GM12878 (cell line): ENCODE measurements at regions not wholly inside any gene's neighbourhood (a gene's known extent, or its start where the extent isn't known, plus 50 kb on each side); places are given as distances from the start of the nearest gene placed in this dataset.

Experiments used
- ATAC-seq: fragments of 200-7000 bp; cut with Tn5 transposase; 3 replicates; pipeline ENCODE4 v1.9.1; 2020; ENCODE audit warnings: mild to moderate bottlenecking, moderate library complexity
- BruUV-seq: library from RNA; stranded (reverse); fragments of 400-500 nt; replicated peaks from 2 replicates; lab custom pipeline; 2021; lab: Mats Ljungman, UMichigan
- CTCF ChIA-PET: fragments of 300-600 bp; sonication (Branson Sonifier 250); formaldehyde crosslinking; extraction: SDS; loops from one replicate; lab custom pipeline; 2021; ENCODE audit warnings: inconsistent platforms; lab: Yijun Ruan, JAX
- POLR2A ChIA-PET: fragments of 350-600 bp; formaldehyde crosslinking; extraction: SDS; loops from one replicate; lab custom pipeline; 2021; ENCODE audit warnings: inconsistent platforms; lab: Charles Lee
- RAD21 ChIA-PET: fragments of 300-600 bp; sonication (Branson Sonifier 250); formaldehyde crosslinking; loops from one replicate; lab custom pipeline; 2023; ENCODE audit warnings: antibody characterized with exemption; ENCODE audit not compliant: unreplicated experiment; lab: Charles Lee
- SMC1A ChIA-PET: fragments of 300-600 bp; sonication (Branson Sonifier 250); formaldehyde crosslinking; loops from one replicate; lab custom pipeline; 2023; ENCODE audit not compliant: unreplicated experiment, uncharacterized antibody; lab: Charles Lee
- DNase-seq: peaks from one replicate; pipeline ENCODE4 v3.0.0-alpha.2; 2011; ENCODE audit warnings: low read depth, low spot score
- FAIRE-seq: peaks from 3 replicates; lab custom pipeline; 2011; peaks lifted over from hg19 to GRCh38; lab: Jason Lieb, UNC
- H2AFZ ChIP-seq: 2 replicates; pipeline ENCODE4 v1.6.0; 2011; ENCODE audit warnings: low read depth, low read length, control low read depth; ENCODE audit not compliant: control insufficient read depth
- H3K27ac ChIP-seq: 2 replicates; pipeline ENCODE4 v1.5.1; 2011; ENCODE audit warnings: control low read depth; ENCODE audit not compliant: control insufficient read depth, insufficient read depth
- H3K27me3 ChIP-seq, 2 experiments: replicated peaks in 1 of 2; 2 replicates each; pipeline versions ENCODE4 v1.6.0 to v1.6.1; 2011; ENCODE audit warnings: low read length in 1 of 2; ENCODE audit not compliant: control insufficient read depth in 2 of 2, insufficient read depth in 2 of 2
- H3K36me3 ChIP-seq, 2 experiments: 2 replicates each; pipeline ENCODE4 v1.5.1; 2011; ENCODE audit warnings: low read length in 1 of 2; ENCODE audit not compliant: control insufficient read depth in 2 of 2, insufficient read depth in 2 of 2
- H3K4me1 ChIP-seq: 2 replicates; pipeline ENCODE4 v1.6.1; 2011; ENCODE audit warnings: mild to moderate bottlenecking, low read length, moderate library complexity, mixed read lengths; ENCODE audit not compliant: control insufficient read depth, insufficient read depth
- H3K4me2 ChIP-seq: 2 replicates; pipeline ENCODE4 v1.6.0; 2011; ENCODE audit warnings: control low read depth; ENCODE audit not compliant: control insufficient read depth, insufficient read depth
- H3K4me3 ChIP-seq: fragments of 200-600 bp; sonication (generic); 2 replicates; pipeline ENCODE4 v1.5.1; 2016
- H3K79me2 ChIP-seq: 2 replicates; pipeline ENCODE4 v1.6.0; 2011; ENCODE audit warnings: low read length; ENCODE audit not compliant: control insufficient read depth, insufficient read depth
- H3K9ac ChIP-seq: 2 replicates; pipeline ENCODE4 v1.8.0; 2011; ENCODE audit warnings: low read length, control low read depth, mixed read lengths; ENCODE audit not compliant: control insufficient read depth, insufficient read depth
- H3K9me3 ChIP-seq: replicated peaks from 3 replicates; pipeline ENCODE4 v1.5.1; 2011; ENCODE audit warnings: mild to moderate bottlenecking, low read length; ENCODE audit not compliant: control insufficient read depth, insufficient read depth
- H4K20me1 ChIP-seq: 2 replicates; pipeline ENCODE4 v1.6.0; 2011; ENCODE audit not compliant: control insufficient read depth, insufficient read depth
- KAT2A ChIP-seq: conservative IDR thresholded peaks from 2 replicates; pipeline ENCODE4 v1.6.1; 2011; ENCODE audit warnings: low read depth, low read length; ENCODE audit not compliant: control insufficient read depth
- MTA3 ChIP-seq: IDR thresholded peaks from 2 replicates; pipeline ENCODE4 v1.6.1; 2012; ENCODE audit warnings: low read length, inconsistent platforms, borderline replicate concordance
- REST ChIP-seq: IDR thresholded peaks from 2 replicates; pipeline ENCODE4 v1.6.1; 2012; ENCODE audit warnings: mild to moderate bottlenecking, low read depth, low read length
- SKIL ChIP-seq: fragments of 450-650 bp; IDR thresholded peaks from 2 replicates; pipeline ENCODE4 v1.6.1; 2017; ENCODE audit warnings: mild to moderate bottlenecking, low read depth, inconsistent platforms; ENCODE audit not compliant: poor library complexity, severe bottlenecking
- SREBF1 ChIP-seq: IDR thresholded peaks from 2 replicates; pipeline ENCODE4 v1.6.1; 2012; ENCODE audit warnings: mild to moderate bottlenecking, low read length
- ZZZ3 ChIP-seq: IDR thresholded peaks from 2 replicates; pipeline ENCODE4 v1.6.1; 2011; ENCODE audit warnings: low read depth; ENCODE audit not compliant: control insufficient read depth, insufficient read length
- WGBS: methylation state at CpG from one replicate; pipeline ENCODE4 v1.1.6; 2016; ENCODE audit warnings: low lambda C conversion rate; ENCODE audit not compliant: insufficient replicate concordance, insufficient coverage; ENCODE audit errors: missing lambda C conversion rate; 5-methylcytosine and 5-hydroxymethylcytosine counted together
- in situ Hi-C: fragments of 300-500 bp; cut with MboI; formaldehyde crosslinking; loops from 9 replicates; pipeline ENCODE4 v1.14.3; 2018; ENCODE audit warnings: mixed read lengths
- intact Hi-C: fragments of 100-400 bp; cut with micrococcal nuclease; formaldehyde crosslinking; loops from one replicate; pipeline ENCODE4 v1.14.2; 2022; ENCODE audit not compliant: unreplicated experiment

GRCh38 chr6:139657119-139657518, 282.7 kb upstream of the CITED2 start:
- WGBS: 56% methylated on average over 1 of the region's 1 CpG
- BruUV-seq: no TSS peak
- in situ Hi-C loops (no loop called here), intact Hi-C loops (no loop called here)
- no peak overlapping the region for H3K4me2 ChIP-seq
- H3K9me3 ChIP-seq: no peaks in the 10 kb centered on the region
- H3K79me2 ChIP-seq: no peaks in the 10 kb centered on the region
- no peak overlapping the region for H3K4me3 ChIP-seq
- TF ChIP-seq ZZZ3: no peak
- no peak for TF ChIP-seq MTA3
- no peak for TF ChIP-seq KAT2A
- TF ChIP-seq REST: no peak
- TF ChIP-seq SKIL: no peak
- no peak for TF ChIP-seq SREBF1
- H3K36me3 ChIP-seq: no peaks in the 10 kb centered on the region
- POLR2A ChIA-PET: no interaction called here
- SMC1A ChIA-PET: interaction anchor here (1.0 to 2.0 kb wide), 5 partner anchors 12 to 287 kb away, joined by 3 to 6 read pairs (median 4); no protein-coding TSS in a partner anchor
- H2AFZ ChIP-seq: no peak overlapping the region
- DNase-seq: no peak
- no peak overlapping the region for H3K27ac ChIP-seq
- H3K9ac ChIP-seq: no peak overlapping the region
- CTCF ChIA-PET: interaction anchor here (0.9 to 1.3 kb wide), 2 partner anchors 126 to 225 kb away, joined by 3 read pairs; no protein-coding TSS in a partner anchor
- no peaks in the 10 kb centered on the region for H3K27me3 ChIP-seq
- ATAC-seq: no peak
- no peaks in the 10 kb centered on the region for H4K20me1 ChIP-seq
- no peak for FAIRE-seq
- RAD21 ChIA-PET: interaction anchor here (0.6 kb wide), 1 partner anchor 981 kb away, joined by 3 read pairs; no protein-coding TSS in a partner anchor
- no peaks in the 10 kb centered on the region for H3K4me1 ChIP-seq
